Stomach (tissue), 8 donors: ENCODE measurements at regions not wholly inside any gene's neighbourhood (a gene's known extent, or its start where the extent isn't known, plus 50 kb on each side); places are given as distances from the start of the nearest gene placed in this dataset.

Experiments
- DNase-seq, 2 donors: peaks; one replicate each; pipeline versions ENCODE4 v3.0.0 to v3.0.0-alpha.2; 2013 to 2019
- H3K27ac ChIP-seq, 5 donors: fragments of 200-600 bp in 4 of 5; sonication (generic) in 4 of 5; one replicate each; pipeline ENCODE4 v1.5.1; 2013 to 2019; ENCODE audit warnings: mild to moderate bottlenecking in 1 of 5, moderate library complexity in 1 of 5
- H3K27me3 ChIP-seq, 3 donors: fragments of 200-600 bp; sonication (generic); one replicate each; pipeline ENCODE4 v1.5.1; 2017 to 2019; ENCODE audit warnings: mixed run types in 1 of 3
- H3K36me3 ChIP-seq, 4 donors: fragments of 200-600 bp; sonication (generic); 1 replicate in 3 of 4; 2 replicates in 1 of 4; pipeline ENCODE4 v1.5.1; 2016 to 2019
- H3K4me1 ChIP-seq, 4 donors: fragments of 200-600 bp; sonication (generic); one replicate each; pipeline ENCODE4 v1.5.1; 2016 to 2019
- H3K4me3 ChIP-seq, 4 donors: fragments of 200-600 bp; sonication (generic) in 3 of 4; one replicate each; pipeline ENCODE4 v1.5.1; 2016 to 2019; ENCODE audit warnings: mild to moderate bottlenecking in 1 of 4
- H3K9me3 ChIP-seq, 4 donors: fragments of 200-600 bp; sonication (generic); one replicate each; pipeline ENCODE4 v1.5.1; 2016 to 2019
- EP300 ChIP-seq: sonication (generic); formaldehyde crosslinking; IDR thresholded peaks from one replicate; pipeline ENCODE4 v1.6.1; 2017; ENCODE audit warnings: antibody characterized with exemption
- POLR2A ChIP-seq, 4 donors: fragments of 450-650 bp; IDR thresholded peaks; one replicate each; pipeline ENCODE4 v1.6.1; 2016; ENCODE audit warnings: antibody characterized with exemption in 4 of 4, control low read depth in 2 of 4, mild to moderate bottlenecking in 1 of 4, moderate library complexity in 1 of 4
- POLR2AphosphoS5 ChIP-seq, 3 donors: sonication (generic); formaldehyde crosslinking; IDR thresholded peaks; one replicate each; pipeline ENCODE4 v1.6.1; 2016; ENCODE audit warnings: antibody characterized with exemption in 3 of 3
- WGBS, 5 donors: extraction: QIAGEN DNeasy Blood & Tissue Kit in 3 of 5; methylation state at CpG; one replicate each; pipeline versions ENCODE4 v1.1.5 to v1.1.7; 2013 to 2018; 5-methylcytosine and 5-hydroxymethylcytosine counted together
- intact Hi-C: fragments of 100-400 bp; cut with DNase I; formaldehyde crosslinking; loops from one replicate; pipeline ENCODE4 v1.15.1; 2023; ENCODE audit warnings: low total_unique reads
- TF ChIP-seq, protein P1 (sequence below), 7 experiments: fragments of 450-650 bp in 4 of 7; fragments of 200-600 bp in 3 of 7; sonication (generic) in 3 of 7; IDR thresholded peaks; one replicate each; pipeline ENCODE4 v1.5.1; 2016 to 2019; ENCODE audit warnings: antibody characterized with exemption in 7 of 7, control low read depth in 2 of 7, mild to moderate bottlenecking in 1 of 7
- donor health status: healthy with polysubstance abuse.
- donor health status: Bipolar disorder and iron deficiency.
- donor health status: healthy.

- TF ChIP-seq POLR2A (IDR thresholded peaks at IDR 0.05) (no peak), POLR2AphosphoS5 (IDR thresholded peaks at IDR 0.05) (no peak)
- TF ChIP-seq, protein P1, sequence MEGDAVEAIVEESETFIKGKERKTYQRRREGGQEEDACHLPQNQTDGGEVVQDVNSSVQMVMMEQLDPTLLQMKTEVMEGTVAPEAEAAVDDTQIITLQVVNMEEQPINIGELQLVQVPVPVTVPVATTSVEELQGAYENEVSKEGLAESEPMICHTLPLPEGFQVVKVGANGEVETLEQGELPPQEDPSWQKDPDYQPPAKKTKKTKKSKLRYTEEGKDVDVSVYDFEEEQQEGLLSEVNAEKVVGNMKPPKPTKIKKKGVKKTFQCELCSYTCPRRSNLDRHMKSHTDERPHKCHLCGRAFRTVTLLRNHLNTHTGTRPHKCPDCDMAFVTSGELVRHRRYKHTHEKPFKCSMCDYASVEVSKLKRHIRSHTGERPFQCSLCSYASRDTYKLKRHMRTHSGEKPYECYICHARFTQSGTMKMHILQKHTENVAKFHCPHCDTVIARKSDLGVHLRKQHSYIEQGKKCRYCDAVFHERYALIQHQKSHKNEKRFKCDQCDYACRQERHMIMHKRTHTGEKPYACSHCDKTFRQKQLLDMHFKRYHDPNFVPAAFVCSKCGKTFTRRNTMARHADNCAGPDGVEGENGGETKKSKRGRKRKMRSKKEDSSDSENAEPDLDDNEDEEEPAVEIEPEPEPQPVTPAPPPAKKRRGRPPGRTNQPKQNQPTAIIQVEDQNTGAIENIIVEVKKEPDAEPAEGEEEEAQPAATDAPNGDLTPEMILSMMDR (IDR thresholded peaks at IDR 0.05) = no peak
- intact Hi-C loops = no loop called here
- WGBS, 5 donors = 67 to 84% (median 79%) methylated on average over 4 of the region's 4 CpGs
- no peaks in the 10 kb centered on the region for H3K9me3 ChIP-seq
- DNase-seq = no peak
- H3K4me1 ChIP-seq = no peaks in the 10 kb centered on the region
- no peak overlapping the region for H3K4me3 ChIP-seq
- no peaks in the 10 kb centered on the region for H3K36me3 ChIP-seq
- H3K27me3 ChIP-seq = no peaks in the 10 kb centered on the region
- no peak overlapping the region for H3K27ac ChIP-seq
These were observed 149.7 kb upstream of the NPHP3 start for GRCh38 chr3:132871956-132872355.

DNA sequence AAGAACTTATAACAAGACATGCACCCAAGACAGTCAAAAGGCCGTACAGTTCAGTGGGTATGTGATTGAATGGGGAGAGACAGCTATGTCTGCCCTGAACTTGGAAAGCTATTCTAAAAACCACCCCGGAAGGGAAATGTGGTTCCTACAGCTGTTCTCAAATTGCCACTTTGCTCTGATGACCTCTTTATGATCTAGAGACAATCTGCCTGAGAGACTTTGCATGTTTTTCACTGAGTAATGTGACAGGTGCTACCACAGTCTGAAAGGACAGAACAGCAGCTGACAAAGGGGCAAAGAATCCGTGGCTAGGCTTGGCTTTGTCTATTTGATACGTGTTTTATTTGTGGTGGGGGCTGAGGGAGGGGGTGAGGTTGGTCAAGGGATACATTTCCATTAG is 148.3 kb upstream of the NPHP3 start:
- WGBS, 5 donors = 52 to 66% (median 59%) methylated on average over 4 of the region's 4 CpGs

GRCh38 chr3:132867956-132868355 is 145.7 kb upstream of the NPHP3 start:
- Histone ChIP-seq H3K27me3 (no peaks in the 10 kb centered on the region), H3K4me3 (no peak overlapping the region), H3K36me3 (no peaks in the 10 kb centered on the region), H3K27ac (no peak overlapping the region), H3K4me1 (no peaks in the 10 kb centered on the region), H3K9me3 (no peaks in the 10 kb centered on the region)
- WGBS, 5 donors = 71 to 84% (median 81%) methylated on average over 1 of the region's 1 CpG
- intact Hi-C loops = no loop called here
- no peak for DNase-seq
- TF ChIP-seq EP300 (no peak), POLR2A (IDR thresholded peaks at IDR 0.05) (no peak), POLR2AphosphoS5 (IDR thresholded peaks at IDR 0.05) (no peak)
- TF ChIP-seq, protein P1 (IDR thresholded peaks at IDR 0.05) = no peak

More for the DNA sequence above, 148.3 kb upstream of the NPHP3 start:
- intact Hi-C loops = no loop called here
- no peak for DNase-seq
- Histone ChIP-seq H3K4me1 (no peaks in the 10 kb centered on the region), H3K27ac (no peak overlapping the region), H3K36me3 (no peaks in the 10 kb centered on the region), H3K9me3 (no peaks in the 10 kb centered on the region), H3K4me3 (no peak overlapping the region), H3K27me3 (no peaks in the 10 kb centered on the region)
- TF ChIP-seq, protein P1 (IDR thresholded peaks at IDR 0.05) = no peak
- TF ChIP-seq POLR2AphosphoS5 (IDR thresholded peaks at IDR 0.05) = no peak
- TF ChIP-seq EP300 = no peak
- no peak for TF ChIP-seq POLR2A (IDR thresholded peaks at IDR 0.05)

DNA sequence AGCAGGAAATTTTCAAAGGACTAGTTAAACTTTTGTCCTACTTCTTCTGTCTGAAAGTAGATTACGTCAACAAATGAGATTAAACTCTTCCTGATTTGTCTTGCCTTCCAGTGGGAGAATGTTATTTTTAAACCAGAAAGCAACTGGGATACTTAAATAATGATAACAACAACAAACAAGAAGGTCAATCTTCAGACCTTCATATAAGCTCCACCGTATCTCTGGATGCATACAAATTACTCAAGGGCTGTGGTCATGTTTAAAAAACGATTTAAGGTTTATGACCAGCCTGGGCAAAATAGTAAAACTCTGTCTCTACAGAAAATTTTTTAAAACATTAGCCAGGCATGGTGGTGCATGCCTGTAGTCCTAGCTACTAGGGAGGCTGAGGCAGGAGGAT is 145.3 kb upstream of the NPHP3 start:
- WGBS, 5 donors = 11 to 44% (median 24%) methylated on average over 3 of the region's 3 CpGs
- intact Hi-C loops = no loop called here
- TF ChIP-seq EP300 (no peak), POLR2A (IDR thresholded peaks at IDR 0.05) (no peak), POLR2AphosphoS5 (IDR thresholded peaks at IDR 0.05) (no peak)
- TF ChIP-seq, protein P1 (IDR thresholded peaks at IDR 0.05) = no peak
- H3K9me3 ChIP-seq = no peaks in the 10 kb centered on the region
- no peaks in the 10 kb centered on the region for H3K4me1 ChIP-seq
- DNase-seq = no peak
- no peak overlapping the region for H3K4me3 ChIP-seq
- H3K27ac ChIP-seq = no peak overlapping the region
- no peaks in the 10 kb centered on the region for H3K36me3 ChIP-seq
- H3K27me3 ChIP-seq = no peaks in the 10 kb centered on the region
